SK-N-MC (cell line): ENCODE measurements at regions not wholly inside any gene's neighbourhood (a gene's known extent, or its start where the extent isn't known, plus 50 kb on each side); places are given as distances from the start of the nearest gene placed in this dataset.

Experiments
- EZH2 ChIP-seq: fragments of 200-600 bp; sonication (generic); IDR thresholded peaks from one replicate; pipeline ENCODE4 v1.6.1; 2017; ENCODE audit warnings: antibody characterized with exemption
- POLR2AphosphoS5 ChIP-seq: IDR thresholded peaks from 2 replicates; pipeline ENCODE4 v1.6.1; 2012; ENCODE audit warnings: mild to moderate bottlenecking, low read depth, low read length, borderline replicate concordance

GRCh38 chr11:76296731-76297542, 84.0 kb downstream of the THAP12 start:
- TF ChIP-seq EZH2 (no peak), POLR2AphosphoS5 (no peak)
